ENCODE measurements at regions not wholly inside any gene's neighbourhood (a gene's known extent, or its start where the extent isn't known, plus 50 kb on each side); places are given as distances from the start of the nearest gene placed in this dataset.

GRCh38 chr17:14505606-14506005 lies 204.7 kb downstream of the HS3ST3B1 start:
- H3K9me2 ChIP-seq (replicated peaks; ENCODE audit: insufficient read depth), result no peaks in the 10 kb centered on the region
- H2AFZ ChIP-seq, result no peak overlapping the region
- DNase-seq (ENCODE audit: low spot score), result no peak
- H3K79me2 ChIP-seq, result no peaks in the 10 kb centered on the region
- H3K27me3 ChIP-seq, result no peaks in the 10 kb centered on the region
- no peaks in the 10 kb centered on the region for H3K4me1 ChIP-seq (ENCODE audit: insufficient read depth)
- TF ChIP-seq EZH2 (IDR thresholded peaks at IDR 0.05; ENCODE audit: borderline replicate concordance) (no peak), EZH2phosphoT487 (IDR thresholded peaks at IDR 0.05; ENCODE audit: low read depth, severe bottlenecking, unreplicated experiment) (no peak)
- H4K20me1 ChIP-seq (ENCODE audit: insufficient read depth, poor library complexity, severe bottlenecking), result no peaks in the 10 kb centered on the region
- 75% methylated on average over 3 of the region's 3 CpGs for WGBS (ENCODE audit: low lambda C conversion rate, missing lambda C conversion rate)
- H3K4me2 ChIP-seq, result no peak overlapping the region
- no peak overlapping the region for H3K27ac ChIP-seq
- H3K4me3 ChIP-seq, result no peak overlapping the region
- H3K9me3 ChIP-seq (ENCODE audit: low read depth), result no peaks in the 10 kb centered on the region
- H3K36me3 ChIP-seq (replicated peaks; ENCODE audit: insufficient read depth, low read depth), result no peaks in the 10 kb centered on the region

GRCh38 chr17:14499976-14500375 lies 199.1 kb downstream of the HS3ST3B1 start:
- Histone ChIP-seq H4K20me1 (ENCODE audit: insufficient read depth, poor library complexity, severe bottlenecking) (no peaks in the 10 kb centered on the region), H3K36me3 (replicated peaks; ENCODE audit: insufficient read depth, low read depth) (no peaks in the 10 kb centered on the region), H3K79me2 (no peaks in the 10 kb centered on the region), H3K9me3 (ENCODE audit: low read depth) (no peaks in the 10 kb centered on the region), H3K27ac (no peak overlapping the region), H3K4me2 (no peak overlapping the region), H3K4me1 (ENCODE audit: insufficient read depth) (no peaks in the 10 kb centered on the region), H3K27me3 (no peaks in the 10 kb centered on the region), H2AFZ (no peak overlapping the region), H3K4me3 (no peak overlapping the region), H3K9me2 (replicated peaks; ENCODE audit: insufficient read depth) (no peaks in the 10 kb centered on the region)
- TF ChIP-seq EZH2 (IDR thresholded peaks at IDR 0.05; ENCODE audit: borderline replicate concordance) (no peak), CTCF (IDR thresholded peaks at IDR 0.05; ENCODE audit: poor library complexity) (no peak), EZH2phosphoT487 (IDR thresholded peaks at IDR 0.05; ENCODE audit: low read depth, severe bottlenecking, unreplicated experiment) (no peak)
- no peak for DNase-seq (ENCODE audit: low spot score)
- 48% methylated on average over 4 of the region's 4 CpGs for WGBS (ENCODE audit: low lambda C conversion rate, missing lambda C conversion rate)

- no peaks in the 10 kb centered on the region for H3K9me2 ChIP-seq (replicated peaks; ENCODE audit: insufficient read depth)
- H4K20me1 ChIP-seq (ENCODE audit: insufficient read depth, poor library complexity, severe bottlenecking), result no peaks in the 10 kb centered on the region
- no peaks in the 10 kb centered on the region for H3K79me2 ChIP-seq
- no peak overlapping the region for H3K4me2 ChIP-seq
- H3K27me3 ChIP-seq, result no peaks in the 10 kb centered on the region
- no peaks in the 10 kb centered on the region for H3K4me1 ChIP-seq (ENCODE audit: insufficient read depth)
- H3K36me3 ChIP-seq (replicated peaks; ENCODE audit: insufficient read depth, low read depth), result no peaks in the 10 kb centered on the region
- H3K4me3 ChIP-seq, result no peak overlapping the region
- no peak overlapping the region for H3K27ac ChIP-seq
- TF ChIP-seq EZH2phosphoT487 (IDR thresholded peaks at IDR 0.05; ENCODE audit: low read depth, severe bottlenecking, unreplicated experiment) (no peak), EZH2 (IDR thresholded peaks at IDR 0.05; ENCODE audit: borderline replicate concordance) (no peak), CTCF (IDR thresholded peaks at IDR 0.05; ENCODE audit: poor library complexity) (no peak)
- no peak for DNase-seq (ENCODE audit: low spot score)
- WGBS (ENCODE audit: low lambda C conversion rate, missing lambda C conversion rate), result 85% methylated on average over 1 of the region's 1 CpG
- H2AFZ ChIP-seq, result no peak overlapping the region
- H3K9me3 ChIP-seq (ENCODE audit: low read depth), result no peaks in the 10 kb centered on the region
These were observed 197.9 kb downstream of the HS3ST3B1 start for GRCh38 chr17:14498812-14499211.

- TF ChIP-seq EZH2phosphoT487 (IDR thresholded peaks at IDR 0.05; ENCODE audit: low read depth, severe bottlenecking, unreplicated experiment) (no peak), CTCF (IDR thresholded peaks at IDR 0.05; ENCODE audit: poor library complexity) (no peak), EZH2 (IDR thresholded peaks at IDR 0.05; ENCODE audit: borderline replicate concordance) (no peak)
- H3K4me3 ChIP-seq, result no peak overlapping the region
- WGBS (ENCODE audit: low lambda C conversion rate, missing lambda C conversion rate), result 84% methylated on average over 4 of the region's 4 CpGs
- H3K9me2 ChIP-seq (replicated peaks; ENCODE audit: insufficient read depth), result no peaks in the 10 kb centered on the region
- no peaks in the 10 kb centered on the region for H3K27me3 ChIP-seq
- no peaks in the 10 kb centered on the region for H3K36me3 ChIP-seq (replicated peaks; ENCODE audit: insufficient read depth, low read depth)
- no peaks in the 10 kb centered on the region for H3K79me2 ChIP-seq
- H3K27ac ChIP-seq, result no peak overlapping the region
- no peaks in the 10 kb centered on the region for H3K4me1 ChIP-seq (ENCODE audit: insufficient read depth)
- no peak overlapping the region for H3K4me2 ChIP-seq
- no peaks in the 10 kb centered on the region for H3K9me3 ChIP-seq (ENCODE audit: low read depth)
- H4K20me1 ChIP-seq (ENCODE audit: insufficient read depth, poor library complexity, severe bottlenecking), result no peaks in the 10 kb centered on the region
- DNase-seq (ENCODE audit: low spot score), result no peak
- H2AFZ ChIP-seq, result no peak overlapping the region
These were observed 193.3 kb downstream of the HS3ST3B1 start for GRCh38 chr17:14494161-14494560.

All from hepatocyte (in vitro differentiated cells).